ENCODE measurements at regions not wholly inside any gene's neighbourhood (a gene's known extent, or its start where the extent isn't known, plus 50 kb on each side); places are given as distances from the start of the nearest gene placed in this dataset.

GRCh38 chr22:48144318-48144717, 1381.9 kb downstream of the TBC1D22A start:
- TF ChIP-seq, protein P1, sequence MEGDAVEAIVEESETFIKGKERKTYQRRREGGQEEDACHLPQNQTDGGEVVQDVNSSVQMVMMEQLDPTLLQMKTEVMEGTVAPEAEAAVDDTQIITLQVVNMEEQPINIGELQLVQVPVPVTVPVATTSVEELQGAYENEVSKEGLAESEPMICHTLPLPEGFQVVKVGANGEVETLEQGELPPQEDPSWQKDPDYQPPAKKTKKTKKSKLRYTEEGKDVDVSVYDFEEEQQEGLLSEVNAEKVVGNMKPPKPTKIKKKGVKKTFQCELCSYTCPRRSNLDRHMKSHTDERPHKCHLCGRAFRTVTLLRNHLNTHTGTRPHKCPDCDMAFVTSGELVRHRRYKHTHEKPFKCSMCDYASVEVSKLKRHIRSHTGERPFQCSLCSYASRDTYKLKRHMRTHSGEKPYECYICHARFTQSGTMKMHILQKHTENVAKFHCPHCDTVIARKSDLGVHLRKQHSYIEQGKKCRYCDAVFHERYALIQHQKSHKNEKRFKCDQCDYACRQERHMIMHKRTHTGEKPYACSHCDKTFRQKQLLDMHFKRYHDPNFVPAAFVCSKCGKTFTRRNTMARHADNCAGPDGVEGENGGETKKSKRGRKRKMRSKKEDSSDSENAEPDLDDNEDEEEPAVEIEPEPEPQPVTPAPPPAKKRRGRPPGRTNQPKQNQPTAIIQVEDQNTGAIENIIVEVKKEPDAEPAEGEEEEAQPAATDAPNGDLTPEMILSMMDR (conservative IDR thresholded peaks at IDR 0.05; ENCODE audit: low read depth, low read length) = no peak
- no peak for TF ChIP-seq FOS (IDR thresholded peaks at IDR 0.05; ENCODE audit: low read depth, low read length)
- TF ChIP-seq SMC3 (IDR thresholded peaks at IDR 0.05; ENCODE audit: low read depth, low read length) = no peak
- no peak for TF ChIP-seq BHLHE40 (IDR thresholded peaks at IDR 0.05; ENCODE audit: low read depth, low read length)
- TF ChIP-seq CEBPB (IDR thresholded peaks at IDR 0.05; ENCODE audit: low read depth, low read length) = no peak
- no peak for TF ChIP-seq POLR2A (IDR thresholded peaks at IDR 0.05; ENCODE audit: low read depth, low read length)
- no peak for TF ChIP-seq ELK1 (IDR thresholded peaks at IDR 0.05; ENCODE audit: borderline replicate concordance, low read depth, low read length)
- no peak for TF ChIP-seq MXI1 (IDR thresholded peaks at IDR 0.05; ENCODE audit: borderline replicate concordance, low read depth, low read length)
- TF ChIP-seq RFX5 (IDR thresholded peaks at IDR 0.05; ENCODE audit: low read depth, low read length) = no peak

Data from IMR-90 (cell line).